ENCODE measurements at regions not wholly inside any gene's neighbourhood (a gene's known extent, or its start where the extent isn't known, plus 50 kb on each side); places are given as distances from the start of the nearest gene placed in this dataset.

DNA sequence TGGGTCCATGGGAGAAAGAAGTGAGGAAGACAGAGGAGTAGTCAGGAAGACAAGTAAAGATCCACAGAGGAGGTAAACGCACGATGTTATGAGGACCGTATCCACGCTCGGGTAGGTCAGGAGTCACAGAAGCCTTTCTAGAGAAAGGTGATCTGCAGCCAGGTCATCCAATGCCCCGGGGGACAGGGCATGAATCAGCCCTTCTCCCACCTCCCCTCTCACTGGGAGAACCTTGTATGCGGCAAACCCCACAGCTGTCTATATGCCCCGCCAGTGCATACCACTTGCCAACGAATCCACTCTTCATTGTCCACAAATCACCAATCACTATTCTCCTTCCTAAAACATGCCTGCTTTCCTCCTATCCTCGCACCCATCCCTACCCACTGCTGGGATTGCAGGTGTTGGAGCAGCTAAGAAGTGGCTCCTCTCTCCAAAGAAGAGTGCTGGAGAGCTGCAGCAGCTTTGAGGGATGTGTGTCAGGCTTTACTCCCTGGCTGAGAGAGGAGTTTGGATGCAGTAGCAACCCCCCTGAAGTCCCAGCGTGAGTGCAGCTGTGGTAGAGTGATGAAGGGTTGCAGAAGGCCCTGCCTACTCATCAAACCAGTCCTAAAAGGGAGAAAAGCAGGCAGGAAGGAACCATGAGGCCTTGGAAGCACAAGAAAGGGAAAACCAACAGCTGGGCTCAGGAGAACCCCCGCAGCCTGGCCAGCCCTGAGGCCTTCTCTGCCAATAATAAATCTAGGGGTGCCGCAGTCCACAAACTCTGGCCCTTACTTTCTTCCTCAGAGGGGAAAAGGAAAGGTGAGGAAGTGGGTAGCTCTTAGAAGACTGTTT, 102.2 kb upstream of the GADD45A start:
- no peak for DNase-seq (ENCODE audit: low read depth in 3 of 3, low spot score in 1 of 3)

DNA sequence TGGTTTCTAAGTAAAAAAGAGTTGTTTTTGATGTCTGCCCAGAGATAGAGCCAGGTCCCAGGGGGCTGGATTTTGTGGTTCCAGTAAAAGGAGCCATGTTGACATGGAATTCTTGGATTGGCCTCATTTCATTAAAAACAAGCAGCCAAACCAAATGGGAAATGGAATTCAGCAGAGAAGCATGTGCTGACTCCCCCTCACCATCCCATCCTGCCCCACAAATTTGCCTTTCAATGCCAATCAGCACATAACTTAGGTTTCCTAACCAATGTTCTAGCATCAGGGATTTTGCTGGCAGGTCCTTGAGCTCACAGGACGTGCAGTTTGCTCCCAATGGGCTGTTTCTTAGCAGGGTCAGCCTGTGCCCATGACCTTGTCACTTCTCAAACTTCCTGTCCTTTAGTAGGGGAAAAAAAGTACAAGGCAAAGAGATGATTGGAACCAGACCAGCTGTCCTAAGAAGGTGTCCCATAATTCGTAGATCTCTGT, 101.5 kb upstream of the GADD45A start:
- no peak for DNase-seq (ENCODE audit: low read depth in 3 of 3, low spot score in 1 of 3)

- no peak for DNase-seq (ENCODE audit: low read depth in 3 of 3, low spot score in 1 of 3)
These were observed 100.1 kb upstream of the GADD45A start for GRCh38 chr1:67584938-67585337.

DNA sequence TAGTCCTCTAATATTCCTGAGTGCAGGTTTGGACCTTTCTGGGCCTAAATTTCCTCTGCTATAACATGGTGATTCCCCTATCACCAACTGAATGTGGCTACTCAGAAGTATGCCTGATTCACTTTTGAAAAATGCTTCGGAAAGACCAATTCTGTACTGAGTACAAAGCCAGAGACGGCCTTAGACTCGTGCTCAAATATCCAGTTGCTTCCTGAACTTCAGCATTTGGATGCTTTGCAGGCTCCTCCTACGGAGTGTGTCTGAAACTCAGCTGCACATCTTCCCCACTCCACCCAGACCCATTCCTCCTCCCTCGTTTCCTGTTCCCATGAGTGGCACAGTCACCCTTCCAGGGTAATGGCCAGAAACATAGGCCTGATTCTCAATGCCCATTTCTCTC, 98.4 kb upstream of the GADD45A start:
- no peak for DNase-seq (ENCODE audit: low read depth in 3 of 3, low spot score in 1 of 3)

- DNase-seq (ENCODE audit: low read depth in 3 of 3, low spot score in 1 of 3), result no peak
These were observed 96.7 kb upstream of the GADD45A start for GRCh38 chr1:67588178-67588855.

DNA sequence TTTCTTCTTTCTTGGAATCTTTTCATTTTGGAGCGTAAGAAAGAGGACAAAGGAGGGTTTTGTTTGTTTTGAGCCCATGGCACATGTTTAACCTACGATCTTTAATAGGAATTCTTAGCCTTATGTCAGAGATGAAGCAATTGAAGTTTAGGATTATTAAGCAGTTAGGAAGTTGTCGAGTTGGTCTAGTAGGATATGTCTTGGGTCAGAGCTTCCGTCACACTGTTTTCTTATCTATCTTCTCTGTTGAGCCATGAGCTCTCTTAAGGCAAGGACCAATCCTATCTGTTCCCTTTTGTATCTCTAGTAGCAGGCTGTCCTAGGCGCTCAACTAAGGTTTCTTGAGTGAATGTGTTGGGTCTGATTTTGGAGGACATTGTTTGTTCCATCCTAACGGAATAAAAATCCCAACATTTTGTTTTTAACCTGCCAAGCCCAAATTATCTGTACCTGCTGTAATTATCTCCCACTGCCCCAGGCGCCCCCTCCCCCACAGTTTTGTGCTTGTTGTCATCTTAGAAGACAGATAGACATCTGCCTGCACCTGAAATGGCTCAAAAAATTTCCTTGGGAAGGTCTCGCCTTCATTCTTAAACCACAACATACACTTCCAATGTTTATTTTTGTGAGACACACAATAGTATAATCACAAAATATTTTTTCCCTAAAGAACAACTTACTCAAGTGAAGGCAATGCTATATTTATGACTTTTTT, 95.3 kb upstream of the GADD45A start:
- no peak for DNase-seq (ENCODE audit: low read depth in 3 of 3, low spot score in 1 of 3)

GRCh38 chr1:67590329-67590728, 94.7 kb upstream of the GADD45A start:
- no peak for DNase-seq (ENCODE audit: low read depth in 3 of 3, low spot score in 1 of 3)

- DNase-seq (ENCODE audit: low read depth in 3 of 3, low spot score in 1 of 3), result no peak
These were observed 90.2 kb upstream of the GADD45A start for GRCh38 chr1:67594764-67595163.

DNA sequence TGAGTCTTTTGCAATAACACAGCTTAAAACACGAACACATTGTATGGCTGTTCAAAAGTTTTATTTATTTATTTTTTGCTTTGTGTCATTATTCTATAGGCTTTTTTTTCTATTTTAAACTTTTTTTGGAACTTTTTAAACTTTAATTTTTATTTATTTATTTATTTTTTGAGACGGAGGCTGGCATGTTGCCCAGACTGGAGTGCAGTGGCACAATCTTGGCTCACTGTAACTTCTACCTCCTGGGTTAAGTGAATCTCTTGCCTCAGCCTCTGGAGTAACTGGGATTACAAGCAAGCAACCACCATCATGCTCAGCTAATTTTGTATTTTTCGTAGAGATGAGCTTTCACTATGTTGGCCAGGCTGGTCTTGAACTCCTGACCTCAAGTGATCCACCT, 88.3 kb upstream of the GADD45A start:
- DNase-seq (ENCODE audit: low read depth in 3 of 3, low spot score in 1 of 3), result no peak

- DNase-seq (ENCODE audit: low read depth in 3 of 3, low spot score in 1 of 3), result no peak
These were observed 87.7 kb upstream of the GADD45A start for GRCh38 chr1:67597336-67597735.

DNA sequence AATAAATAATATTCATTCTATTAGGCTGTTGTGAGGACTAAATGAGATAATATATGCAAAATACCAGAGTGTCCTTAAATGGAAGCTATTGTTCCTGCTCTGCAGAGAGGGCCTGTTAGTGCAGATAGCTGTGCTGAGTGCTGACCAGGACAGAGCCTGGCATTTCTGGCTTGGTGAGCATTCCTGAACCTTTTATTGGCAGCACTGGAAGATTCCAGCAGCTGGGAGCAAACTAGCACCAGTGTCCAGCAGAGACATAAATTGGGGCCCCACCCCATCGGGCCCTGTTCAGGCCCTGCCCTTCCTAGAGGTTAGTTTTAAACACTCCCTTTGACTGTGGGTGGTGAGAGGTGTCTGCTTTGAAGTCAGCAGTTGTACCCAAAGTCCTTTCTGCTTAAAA, 85.9 kb upstream of the GADD45A start:
- no peak for DNase-seq (ENCODE audit: low read depth in 3 of 3, low spot score in 1 of 3)

- no peak for DNase-seq (ENCODE audit: low read depth in 3 of 3, low spot score in 1 of 3)
These were observed 83.5 kb upstream of the GADD45A start for GRCh38 chr1:67601539-67601938.

- no peak for DNase-seq (ENCODE audit: low read depth in 3 of 3, low spot score in 1 of 3)
These were observed 83.0 kb upstream of the GADD45A start for GRCh38 chr1:67601955-67602354.

GRCh38 chr1:67604778-67605177, 80.2 kb upstream of the GADD45A start:
- no peak for DNase-seq (ENCODE audit: low read depth in 3 of 3, low spot score in 1 of 3)

DNA sequence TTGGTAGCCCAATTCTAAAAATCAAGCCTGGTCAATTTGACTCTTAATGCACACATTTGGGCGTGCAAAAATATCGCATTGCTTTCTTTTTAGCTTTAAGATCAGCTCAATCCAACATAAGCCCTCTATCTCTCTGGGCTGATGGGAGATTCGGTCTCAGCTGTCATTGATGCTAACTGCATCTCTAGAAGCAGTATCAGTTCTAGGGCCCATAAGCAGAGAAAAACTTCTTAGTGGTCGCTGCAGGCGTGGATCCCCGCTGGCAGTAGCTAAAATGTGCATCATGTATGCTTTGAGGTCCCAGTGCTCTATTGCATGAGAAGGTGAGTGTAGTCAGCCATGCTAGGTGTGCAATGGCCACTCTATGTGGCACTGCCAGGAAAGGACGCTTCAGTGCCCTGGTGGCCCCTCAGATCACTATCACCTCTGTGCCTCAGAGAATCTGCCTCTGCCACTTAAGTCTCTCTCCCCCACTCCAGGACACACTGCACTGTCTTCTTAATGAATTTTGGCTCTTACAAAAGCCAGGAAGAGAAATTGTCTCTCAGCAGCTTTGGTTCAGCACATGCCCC, 79.7 kb upstream of the GADD45A start:
- DNase-seq (ENCODE audit: low read depth in 3 of 3, low spot score in 1 of 3), result no peak

- DNase-seq (ENCODE audit: low read depth in 3 of 3, low spot score in 1 of 3), result no peak
These were observed 77.7 kb upstream of the GADD45A start for GRCh38 chr1:67607286-67607685.

GRCh38 chr1:67607699-67608098, 77.3 kb upstream of the GADD45A start:
- no peak for DNase-seq (ENCODE audit: low read depth in 3 of 3, low spot score in 1 of 3)

DNA sequence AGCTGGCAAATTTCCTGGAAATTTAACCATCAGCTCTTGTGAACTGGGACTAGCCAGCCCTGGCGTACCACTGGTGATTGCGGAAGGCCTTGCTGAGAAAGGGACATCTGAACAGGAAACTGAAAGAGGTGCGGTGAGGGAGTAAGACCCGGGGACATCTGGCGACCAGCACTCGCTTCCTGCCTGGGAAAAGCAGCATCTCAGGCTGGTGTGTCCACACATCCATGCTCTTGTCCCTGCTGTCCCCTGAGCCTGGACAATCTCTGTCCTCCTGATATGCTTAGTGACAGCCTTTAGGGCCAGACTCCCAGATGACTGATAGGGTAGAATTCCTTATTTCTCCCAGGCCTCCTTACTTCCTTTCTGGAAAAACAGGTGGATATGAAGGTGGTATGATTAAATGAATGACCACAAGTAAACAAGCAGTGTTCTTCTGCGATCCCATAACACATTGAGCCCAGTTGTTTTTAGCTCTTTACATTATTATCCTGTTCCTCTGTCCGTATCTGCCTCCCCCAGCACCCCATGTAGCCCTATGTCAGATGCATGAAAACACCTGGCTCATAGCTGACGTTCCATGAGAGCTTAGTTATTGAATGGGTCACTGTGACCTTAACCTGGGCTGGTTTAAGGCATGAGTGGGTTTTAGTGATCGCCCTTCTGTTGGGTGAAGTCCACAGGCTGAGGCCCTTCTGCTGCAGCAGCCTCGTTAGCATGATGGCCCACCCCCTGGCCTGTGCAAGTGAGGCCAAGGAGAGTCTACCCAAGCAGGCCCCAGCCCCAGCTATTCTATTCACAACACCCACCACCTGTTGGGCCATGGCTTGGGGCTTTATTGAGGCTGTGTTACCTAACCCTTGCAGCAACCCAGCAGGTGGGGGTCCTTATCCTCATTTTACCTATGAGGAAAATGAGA, 76.1 kb upstream of the GADD45A start:
- no peak for DNase-seq (ENCODE audit: low read depth in 3 of 3, low spot score in 1 of 3)

DNA sequence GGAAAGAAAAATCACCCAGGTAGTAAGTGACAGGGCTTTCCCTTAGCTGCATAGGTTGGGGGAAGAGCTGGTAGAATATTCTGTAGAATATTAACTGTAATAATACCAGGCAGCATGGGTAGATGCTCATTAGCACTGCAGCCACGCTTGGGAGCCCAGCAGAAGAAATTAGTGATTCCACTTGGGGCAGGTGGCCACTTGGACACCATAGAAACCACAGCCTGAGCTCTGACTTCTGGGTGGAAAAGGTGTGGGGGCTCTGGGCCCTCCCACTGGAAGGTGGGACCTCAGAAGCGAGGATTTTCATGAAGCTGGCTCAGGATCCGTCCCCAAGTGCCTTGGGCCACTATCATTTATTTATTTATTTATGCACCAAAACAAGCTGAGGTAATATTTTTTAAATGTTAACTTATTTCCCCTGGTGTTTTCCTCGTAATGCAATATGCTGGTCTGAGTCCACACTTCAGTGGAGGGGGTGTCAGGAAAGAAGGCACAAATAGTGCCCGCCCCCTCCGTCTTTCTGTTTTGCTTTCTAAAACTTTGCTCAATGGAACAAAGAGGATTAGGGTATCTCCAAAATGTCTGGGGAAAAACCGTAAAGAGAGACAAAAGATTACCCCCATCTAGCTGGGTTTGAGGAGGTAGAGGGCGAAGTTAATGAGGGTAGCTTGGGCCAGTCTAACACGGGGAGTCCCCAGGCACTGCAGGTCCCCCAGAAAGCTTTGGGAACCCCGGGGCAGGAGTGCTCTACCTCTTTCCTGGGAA, 75.2 kb upstream of the GADD45A start:
- DNase-seq (ENCODE audit: low read depth in 3 of 3, low spot score in 1 of 3), result no peak

DNA sequence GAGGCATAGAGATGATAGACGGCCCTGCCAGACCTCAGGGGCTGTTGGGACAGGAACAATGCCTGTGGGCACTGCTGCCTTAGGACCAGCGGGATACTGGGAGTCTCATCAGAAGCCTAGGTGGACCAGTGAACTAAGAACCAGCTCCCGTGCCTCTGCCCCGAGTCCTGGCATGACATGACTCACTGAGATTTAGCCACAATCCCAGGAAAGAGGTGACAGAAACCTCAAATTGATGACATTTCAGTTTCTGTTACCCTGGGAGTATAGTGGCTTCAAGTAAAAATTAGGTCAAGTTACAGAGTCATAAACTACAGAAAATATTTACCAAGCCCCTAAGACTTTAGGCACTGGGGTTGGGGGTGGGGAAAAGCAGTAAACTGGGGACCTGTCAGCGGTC, 74.6 kb upstream of the GADD45A start:
- DNase-seq (ENCODE audit: low read depth in 3 of 3, low spot score in 1 of 3), result no peak
